ENCODE measurements at regions not wholly inside any gene's neighbourhood (a gene's known extent, or its start where the extent isn't known, plus 50 kb on each side); places are given as distances from the start of the nearest gene placed in this dataset.

- ChIA-PET CTCF (no interaction called here), POLR2A (ENCODE audit: unreplicated experiment) (no interaction called here)
- Histone ChIP-seq H4K20me1 (ENCODE audit: low read length) (no peaks in the 10 kb centered on the region), H2AFZ (ENCODE audit: low read length) (no peak overlapping the region), H3K9ac (ENCODE audit: low read length) (peak overlapping the region; percentile 1; the same call in 1 of the 2 replicates), H3K4me1 (ENCODE audit: insufficient read depth, low read length) (peaks cover 20% of the 10 kb centered on the region), H3F3A (ENCODE audit: low read length, unreplicated experiment) (peaks cover 3% of the 10 kb centered on the region), H3K27me3 (ENCODE audit: low read length) (no peaks in the 10 kb centered on the region), H3K9me2 (replicated peaks; ENCODE audit: low read length) (no peaks in the 10 kb centered on the region), H3K27ac (ENCODE audit: low read length) (peak overlapping the region; percentile 56), H3K4me3 (ENCODE audit: low read length) (no peak overlapping the region), H3K36me3 (ENCODE audit: low read depth, low read length) (no peaks in the 10 kb centered on the region), H3K9me3 (ENCODE audit: low read length) (no peaks in the 10 kb centered on the region), H3K79me2 (ENCODE audit: low read length) (no peaks in the 10 kb centered on the region), H3K4me2 (ENCODE audit: low read length) (peak overlapping the region; percentile 15)
- intact Hi-C loops (cut with micrococcal nuclease) = no loop called here
- DNase-seq (peak; percentile 100), ATAC-seq (peak; percentile 89)
- BruUV-seq (replicated peaks) = no TSS peak
- TF ChIP-seq CTCF (conservative IDR thresholded peaks at IDR 0.05; ENCODE audit: low read depth, low read length) (peak; percentile 40; the same call in 1 of the 2 replicates), EZH2phosphoT487 (IDR thresholded peaks at IDR 0.05; ENCODE audit: borderline replicate concordance, low read length) (no peak), EZH2 (IDR thresholded peaks at IDR 0.05; ENCODE audit: low read length, unreplicated experiment) (no peak)
Measured at GRCh38 chr10:78470267-78471103, 436.8 kb downstream of the RPS24 start.

DNA sequence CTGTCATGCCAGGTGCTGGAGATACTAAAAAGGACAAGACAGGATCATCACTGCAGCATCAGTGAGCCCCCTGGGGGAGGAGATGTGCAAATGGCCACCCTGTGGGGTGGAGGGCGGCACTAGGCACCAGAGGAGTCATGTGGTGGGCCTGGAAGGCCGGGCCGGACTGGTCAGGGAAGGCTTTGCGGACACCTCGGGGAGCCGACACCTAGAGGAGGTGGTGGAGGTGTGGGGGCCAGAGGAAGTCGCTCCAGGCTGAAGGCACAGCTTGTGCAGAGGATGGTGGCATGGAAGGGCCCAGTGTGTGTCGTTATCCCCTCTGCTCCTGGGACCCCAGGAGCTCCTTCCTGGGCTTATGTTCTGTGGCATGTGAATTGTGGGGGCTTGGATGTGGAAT, 437.7 kb downstream of the RPS24 start:
- Histone ChIP-seq H3K4me2 (ENCODE audit: low read length) (peak overlapping the region; percentile 15), H4K20me1 (ENCODE audit: low read length) (no peaks in the 10 kb centered on the region), H3K4me1 (ENCODE audit: insufficient read depth, low read length) (peaks cover 20% of the 10 kb centered on the region), H3K36me3 (ENCODE audit: low read depth, low read length) (no peaks in the 10 kb centered on the region), H3K27ac (ENCODE audit: low read length) (peak overlapping the region; percentile 56), H3F3A (ENCODE audit: low read length, unreplicated experiment) (peaks cover 3% of the 10 kb centered on the region), H3K79me2 (ENCODE audit: low read length) (no peaks in the 10 kb centered on the region), H3K27me3 (ENCODE audit: low read length) (peaks cover 5% of the 10 kb centered on the region; the same call in 1 of the 2 replicates), H3K9ac (ENCODE audit: low read length) (peak overlapping the region; percentile 1; the same call in 1 of the 2 replicates), H2AFZ (ENCODE audit: low read length) (no peak overlapping the region), H3K4me3 (ENCODE audit: low read length) (no peak overlapping the region), H3K9me2 (replicated peaks; ENCODE audit: low read length) (no peaks in the 10 kb centered on the region), H3K9me3 (ENCODE audit: low read length) (no peaks in the 10 kb centered on the region)
- POLR2A ChIA-PET (ENCODE audit: unreplicated experiment) = no interaction called here
- no TSS peak for BruUV-seq (replicated peaks)
- no peak for TF ChIP-seq CTCF (conservative IDR thresholded peaks at IDR 0.05; ENCODE audit: low read depth, low read length)
- CTCF ChIA-PET = no interaction called here
- DNase-seq = no peak
- intact Hi-C loops (cut with micrococcal nuclease) = no loop called here
- no peak for ATAC-seq

Measured in PC-3 (cell line).